Mesendoderm (in vitro differentiated cells): ENCODE measurements at regions not wholly inside any gene's neighbourhood (a gene's known extent, or its start where the extent isn't known, plus 50 kb on each side); places are given as distances from the start of the nearest gene placed in this dataset.

Experiments
- DNase-seq: peaks from one replicate; pipeline ENCODE4 v3.0.0; 2013
- H2AK5ac ChIP-seq: 2 replicates; pipeline ENCODE4 v1.6.1; 2013; ENCODE audit warnings: low read length, inconsistent platforms
- H2BK120ac ChIP-seq: 2 replicates; pipeline ENCODE4 v1.6.1; 2013; ENCODE audit warnings: low read depth, mild to moderate bottlenecking, low read length, moderate library complexity, mixed read lengths
- H2BK15ac ChIP-seq: replicated peaks from 2 replicates; pipeline ENCODE4 v1.6.1; 2013; ENCODE audit warnings: low read depth, mild to moderate bottlenecking, moderate library complexity
- H2BK5ac ChIP-seq: 2 replicates; pipeline ENCODE4 v1.6.1; 2013; ENCODE audit warnings: low read length, inconsistent platforms
- H3K18ac ChIP-seq: 2 replicates; pipeline ENCODE4 v1.6.1; 2013; ENCODE audit warnings: mild to moderate bottlenecking, low read length, mixed read lengths
- H3K23ac ChIP-seq: one replicate; pipeline ENCODE4 v1.6.1; 2013; ENCODE audit warnings: low read length
- H3K27ac ChIP-seq: 2 replicates; pipeline ENCODE4 v1.5.1; 2013; ENCODE audit warnings: low read depth, mild to moderate bottlenecking, inconsistent platforms, low read length, moderate library complexity
- H3K27me3 ChIP-seq: 2 replicates; pipeline ENCODE4 v1.6.1; 2013; ENCODE audit warnings: low read length, control low read depth, mild to moderate bottlenecking, inconsistent platforms; ENCODE audit not compliant: insufficient read depth, poor library complexity
- H3K36me3 ChIP-seq: 2 replicates; pipeline ENCODE4 v1.6.1; 2013; ENCODE audit warnings: low read length, inconsistent platforms; ENCODE audit not compliant: control insufficient read depth, insufficient read depth
- H3K4ac ChIP-seq: one replicate; pipeline ENCODE4 v1.6.1; 2013; ENCODE audit warnings: low read depth, mild to moderate bottlenecking, low read length, moderate library complexity
- H3K4me1 ChIP-seq: 2 replicates; pipeline ENCODE4 v1.6.1; 2013; ENCODE audit warnings: low read depth, low read length, inconsistent platforms; ENCODE audit not compliant: control insufficient read depth
- H3K4me2 ChIP-seq: 2 replicates; pipeline ENCODE4 v1.6.1; 2013; ENCODE audit warnings: low read length
- H3K4me3 ChIP-seq: 2 replicates; pipeline ENCODE4 v1.5.1; 2013; ENCODE audit warnings: mild to moderate bottlenecking, low read length
- H3K56ac ChIP-seq: one replicate; pipeline ENCODE4 v1.6.1; 2013; ENCODE audit warnings: low read length
- H3K79me1 ChIP-seq: 2 replicates; pipeline ENCODE4 v1.6.1; 2013; ENCODE audit warnings: low read length, inconsistent platforms
- H3K79me2 ChIP-seq: 2 replicates; pipeline ENCODE4 v1.6.1; 2013; ENCODE audit warnings: mild to moderate bottlenecking, low read length; ENCODE audit not compliant: control insufficient read depth, insufficient read depth
- H3K9ac ChIP-seq: 2 replicates; pipeline ENCODE4 v1.6.1; 2013; ENCODE audit warnings: low read length, inconsistent platforms
- H4K5ac ChIP-seq: one replicate; pipeline ENCODE4 v1.6.1; 2013; ENCODE audit warnings: low read length
- H4K8ac ChIP-seq: one replicate; pipeline ENCODE4 v1.6.1; 2013; ENCODE audit warnings: low read depth, mild to moderate bottlenecking, control low read depth, low read length, moderate library complexity
- WGBS: extraction: QIAGEN DNeasy Blood & Tissue Kit; methylation state at CpG from one replicate; pipeline ENCODE4 v1.1.7; 2013; ENCODE audit warnings: low lambda C conversion rate, missing lambda C conversion rate; ENCODE audit not compliant: insufficient coverage; ENCODE audit errors: extremely low coverage; 5-methylcytosine and 5-hydroxymethylcytosine counted together

DNA sequence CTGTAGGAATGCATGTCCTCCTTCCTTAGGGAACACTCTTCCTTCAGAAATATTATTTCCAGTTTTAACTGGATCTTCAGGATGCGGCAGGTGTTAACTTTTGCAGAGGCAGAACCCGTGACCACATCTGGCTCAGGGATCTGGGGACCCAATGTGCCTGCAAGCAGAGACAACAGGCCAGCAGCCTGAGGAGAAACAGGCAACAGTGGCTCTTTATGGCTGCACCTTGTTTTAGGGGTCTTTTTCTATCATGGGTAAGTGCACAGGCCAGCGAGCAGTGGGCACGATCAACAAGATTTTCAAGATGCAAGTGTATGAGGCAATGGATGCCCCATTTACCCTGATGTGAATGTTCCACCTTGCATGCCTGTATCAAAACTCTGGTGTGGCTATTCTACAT lies 497.5 kb upstream of the KLF6 start:
- peaks cover 2% of the 10 kb centered on the region for H3K4me1 ChIP-seq

DNA sequence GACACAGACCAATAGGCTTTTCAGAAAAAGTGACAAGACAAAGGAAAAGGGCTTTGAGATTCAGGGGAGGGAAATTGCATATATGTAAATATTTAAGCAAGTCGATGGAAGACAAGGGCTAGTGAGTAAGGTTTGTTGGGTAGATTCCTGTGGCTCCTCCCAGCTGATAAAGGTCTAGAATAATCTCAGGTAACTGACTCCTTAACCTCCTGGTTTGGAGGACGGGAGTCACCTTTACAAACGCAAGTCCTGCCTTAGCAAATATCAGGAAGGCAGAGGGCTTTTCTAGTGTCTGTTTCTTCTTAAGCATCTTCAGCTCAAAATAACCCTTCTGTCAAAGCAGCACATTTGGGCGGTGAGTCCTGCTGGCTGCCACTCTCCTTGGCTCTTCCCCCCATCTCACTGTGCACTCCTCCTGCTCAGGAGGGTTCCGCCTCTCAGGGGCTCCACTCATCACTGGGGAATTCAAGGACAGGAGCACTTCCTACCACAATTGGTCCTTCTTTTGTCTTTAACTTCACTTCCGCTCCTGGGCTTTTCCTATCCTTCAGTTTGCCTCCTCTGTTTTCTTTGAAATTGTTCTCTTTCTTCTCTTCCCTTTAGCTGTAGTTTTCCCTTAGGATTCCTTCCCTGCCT lies 496.3 kb upstream of the KLF6 start:
- Histone ChIP-seq H3K4ac (no peak overlapping the region), H4K8ac (no peak overlapping the region), H3K56ac (no peak overlapping the region), H3K79me1 (no peaks in the 10 kb centered on the region), H3K4me3 (no peak overlapping the region), H3K27me3 (no peaks in the 10 kb centered on the region), H3K79me2 (no peaks in the 10 kb centered on the region), H2BK120ac (no peak overlapping the region), H2BK15ac (no peak overlapping the region), H3K36me3 (no peaks in the 10 kb centered on the region), H3K23ac (no peak overlapping the region), H3K4me2 (no peak overlapping the region), H3K9ac (no peak overlapping the region), H3K18ac (no peak overlapping the region), H2BK5ac (no peak overlapping the region), H3K4me1 (peaks cover 2% of the 10 kb centered on the region), H2AK5ac (no peak overlapping the region), H4K5ac (no peak overlapping the region), H3K27ac (no peak overlapping the region)
- no CpG with 5 or more reads among the region's 6 CpGs for WGBS
- peak; percentile 29 for DNase-seq

More for the DNA sequence above, 497.5 kb upstream of the KLF6 start:
- H4K5ac ChIP-seq: no peak overlapping the region
- no peaks in the 10 kb centered on the region for H3K27me3 ChIP-seq
- no peaks in the 10 kb centered on the region for H3K36me3 ChIP-seq
- H3K79me1 ChIP-seq: no peaks in the 10 kb centered on the region
- H2BK120ac ChIP-seq: no peak overlapping the region
- no peak overlapping the region for H3K23ac ChIP-seq
- H2AK5ac ChIP-seq: no peak overlapping the region
- H2BK5ac ChIP-seq: no peak overlapping the region
- no peak overlapping the region for H3K27ac ChIP-seq
- no peak overlapping the region for H3K18ac ChIP-seq
- H3K4ac ChIP-seq: no peak overlapping the region
- no CpG with 5 or more reads among the region's 4 CpGs for WGBS
- H3K56ac ChIP-seq: no peak overlapping the region
- no peak overlapping the region for H2BK15ac ChIP-seq
- H3K9ac ChIP-seq: no peak overlapping the region
- DNase-seq: no peak
- H3K4me2 ChIP-seq: no peak overlapping the region
- H4K8ac ChIP-seq: no peak overlapping the region
- H3K79me2 ChIP-seq: no peaks in the 10 kb centered on the region
- H3K4me3 ChIP-seq: no peak overlapping the region

DNA sequence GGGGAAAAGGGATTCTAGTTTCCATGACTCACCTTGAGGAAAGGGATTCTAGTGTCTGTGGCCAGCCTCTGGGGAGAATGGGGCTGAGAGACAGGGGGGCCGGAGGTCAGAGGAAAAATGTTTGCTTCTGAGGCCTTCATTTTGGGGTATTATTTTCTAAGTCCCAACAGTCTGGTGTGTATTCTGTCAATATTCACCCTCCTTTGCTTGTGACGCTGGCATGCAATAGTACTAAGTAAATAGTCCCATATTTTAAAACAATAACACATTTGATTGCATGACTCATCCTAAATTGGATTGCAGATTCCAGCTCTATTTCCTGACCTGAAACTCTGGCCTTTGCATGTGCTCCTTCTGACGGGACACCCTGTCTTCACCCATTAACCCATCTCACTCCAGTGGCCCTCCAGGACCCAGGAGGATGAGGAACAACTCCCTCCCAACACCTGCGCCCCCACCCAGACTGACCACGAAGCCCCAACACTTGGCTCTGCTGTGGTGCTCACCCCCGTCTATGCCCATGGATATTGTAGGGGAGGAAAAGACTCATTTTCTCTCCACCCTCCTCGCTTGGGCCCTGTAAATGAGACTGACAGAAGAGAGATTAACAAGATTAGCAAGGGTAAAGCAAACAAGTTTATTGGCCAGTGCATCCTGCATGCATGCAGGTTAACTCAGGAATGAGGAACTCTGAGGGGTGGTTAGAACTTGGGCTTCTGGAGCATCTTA lies 495.6 kb upstream of the KLF6 start:
- no peak overlapping the region for H3K23ac ChIP-seq
- H4K5ac ChIP-seq: no peak overlapping the region
- no CpG with 5 or more reads among the region's 7 CpGs for WGBS
- H3K9ac ChIP-seq: no peak overlapping the region
- H3K4ac ChIP-seq: no peak overlapping the region
- no peak overlapping the region for H3K27ac ChIP-seq
- H4K8ac ChIP-seq: no peak overlapping the region
- no peaks in the 10 kb centered on the region for H3K79me1 ChIP-seq
- H3K56ac ChIP-seq: peak overlapping the region; percentile 10
- H2BK15ac ChIP-seq: no peak overlapping the region
- H2AK5ac ChIP-seq: no peak overlapping the region
- no peaks in the 10 kb centered on the region for H3K79me2 ChIP-seq
- no peaks in the 10 kb centered on the region for H3K36me3 ChIP-seq
- H2BK120ac ChIP-seq: no peak overlapping the region
- no peak overlapping the region for H3K18ac ChIP-seq
- DNase-seq: no peak
- peaks cover 2% of the 10 kb centered on the region for H3K4me1 ChIP-seq
- H3K27me3 ChIP-seq: no peaks in the 10 kb centered on the region
- no peak overlapping the region for H3K4me3 ChIP-seq
- H3K4me2 ChIP-seq: no peak overlapping the region
- no peak overlapping the region for H2BK5ac ChIP-seq

DNA sequence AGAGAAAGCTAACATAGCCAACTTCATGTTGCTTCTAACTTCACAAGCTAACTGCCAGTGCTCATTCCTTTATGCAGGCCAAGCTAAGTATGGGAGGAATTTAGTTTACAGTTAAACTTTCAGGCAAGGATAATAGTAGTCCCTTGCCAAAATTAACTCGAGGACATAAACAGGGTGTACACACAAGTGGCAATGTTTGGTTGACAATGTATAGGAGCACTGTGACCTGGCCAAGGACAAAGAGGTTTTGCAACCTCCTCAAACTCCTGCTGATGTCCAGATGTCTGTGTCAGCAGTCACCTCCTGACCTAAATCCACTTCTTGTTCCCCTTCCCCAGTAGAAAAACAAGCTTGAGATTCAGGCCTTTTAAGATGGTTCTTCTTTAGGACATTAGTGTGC lies 494.6 kb upstream of the KLF6 start:
- Histone ChIP-seq H3K9ac (no peak overlapping the region), H4K8ac (no peak overlapping the region), H3K4me1 (peaks cover 2% of the 10 kb centered on the region), H3K27ac (no peak overlapping the region), H3K4me2 (no peak overlapping the region), H3K56ac (no peak overlapping the region), H3K18ac (no peak overlapping the region), H2BK120ac (no peak overlapping the region), H2BK5ac (no peak overlapping the region), H3K79me1 (no peaks in the 10 kb centered on the region), H3K27me3 (no peaks in the 10 kb centered on the region), H3K23ac (no peak overlapping the region), H3K4ac (no peak overlapping the region), H2AK5ac (no peak overlapping the region), H3K4me3 (no peak overlapping the region), H4K5ac (no peak overlapping the region), H3K36me3 (no peaks in the 10 kb centered on the region), H3K79me2 (no peaks in the 10 kb centered on the region), H2BK15ac (no peak overlapping the region)
- WGBS: no CpG with 5 or more reads among the region's 1 CpG
- no peak for DNase-seq

DNA sequence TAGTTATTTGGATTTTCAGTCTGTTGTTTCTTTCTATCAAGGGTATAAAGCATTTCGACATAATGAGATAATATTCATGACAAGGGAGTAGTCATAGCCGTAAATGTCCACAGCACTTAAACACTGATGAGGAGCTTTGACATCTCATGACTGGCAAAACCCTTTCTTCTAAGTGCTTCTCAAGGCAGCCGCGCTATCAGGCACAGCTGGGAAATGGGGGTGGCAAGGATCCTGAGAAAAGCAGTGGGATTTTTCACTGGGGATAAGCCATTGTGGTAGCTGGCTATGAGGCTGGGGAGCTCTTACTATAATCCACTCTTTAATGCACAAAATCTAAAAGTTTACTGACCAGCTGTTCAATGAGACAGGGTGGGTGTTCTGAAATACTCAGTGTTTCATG lies 493.2 kb upstream of the KLF6 start:
- Histone ChIP-seq H3K79me2 (no peaks in the 10 kb centered on the region), H3K56ac (no peak overlapping the region), H3K27me3 (no peaks in the 10 kb centered on the region), H3K4me1 (peaks cover 2% of the 10 kb centered on the region), H4K5ac (no peak overlapping the region), H3K9ac (no peak overlapping the region), H3K27ac (no peak overlapping the region), H3K4me2 (no peak overlapping the region), H2BK15ac (no peak overlapping the region), H3K18ac (no peak overlapping the region), H4K8ac (no peak overlapping the region), H3K79me1 (no peaks in the 10 kb centered on the region), H2BK120ac (no peak overlapping the region), H3K36me3 (no peaks in the 10 kb centered on the region), H3K4ac (no peak overlapping the region), H2BK5ac (no peak overlapping the region), H3K4me3 (no peak overlapping the region), H3K23ac (no peak overlapping the region), H2AK5ac (no peak overlapping the region)
- DNase-seq: no peak
- WGBS: no CpG with 5 or more reads among the region's 4 CpGs
